GM12892 (cell line): ENCODE measurements at regions not wholly inside any gene's neighbourhood (a gene's known extent, or its start where the extent isn't known, plus 50 kb on each side); places are given as distances from the start of the nearest gene placed in this dataset.

Experiments
- POLR2A ChIP-seq: IDR thresholded peaks from 2 replicates; pipeline ENCODE4 v1.6.1; 2011; ENCODE audit warnings: low read depth, low read length, control low read depth
- POLR2AphosphoS5 ChIP-seq: IDR thresholded peaks from 2 replicates; pipeline ENCODE4 v1.6.1; 2011; ENCODE audit warnings: low read depth, low read length, control low read depth

- TF ChIP-seq POLR2A (no peak), POLR2AphosphoS5 (no peak)
Measured at GRCh38 chr5:23433534-23434315, 73.7 kb upstream of the PRDM9 start.
